Fibroblast of the conjunctiva (primary cell): ENCODE measurements at regions not wholly inside any gene's neighbourhood (a gene's known extent, or its start where the extent isn't known, plus 50 kb on each side); places are given as distances from the start of the nearest gene placed in this dataset.
A peak's percentile ranks its signal among the peaks of the same experiment; 100 is the strongest.

ENCODE experiments used
- DNase-seq: peaks from one replicate; pipeline ENCODE4 v3.0.0-alpha.2; 2010; ENCODE audit warnings: low read depth

DNA sequence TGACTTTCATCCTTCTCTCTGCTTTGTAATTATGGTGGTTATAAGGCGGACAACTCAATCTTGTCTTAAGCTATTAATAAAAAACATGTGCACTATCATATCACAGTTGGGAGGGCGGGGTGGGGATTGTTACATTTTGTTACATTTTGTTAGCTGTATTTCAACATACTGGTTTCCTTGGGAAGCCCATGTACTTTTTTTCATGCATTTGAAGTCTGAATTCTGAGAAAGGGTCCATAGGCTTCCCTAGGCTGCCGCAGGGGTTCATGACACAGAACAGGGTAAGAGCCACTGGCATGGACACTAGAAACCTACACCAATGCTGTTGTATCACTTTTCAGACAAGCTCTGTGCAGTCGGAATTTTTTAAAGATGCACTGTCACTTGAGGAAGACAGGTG, 178.8 kb downstream of the ETS2 start:
- DNase-seq, result peak; percentile 71

GRCh38 chr21:38983560-38983959, 177.8 kb downstream of the ETS2 start:
- no peak for DNase-seq

DNA sequence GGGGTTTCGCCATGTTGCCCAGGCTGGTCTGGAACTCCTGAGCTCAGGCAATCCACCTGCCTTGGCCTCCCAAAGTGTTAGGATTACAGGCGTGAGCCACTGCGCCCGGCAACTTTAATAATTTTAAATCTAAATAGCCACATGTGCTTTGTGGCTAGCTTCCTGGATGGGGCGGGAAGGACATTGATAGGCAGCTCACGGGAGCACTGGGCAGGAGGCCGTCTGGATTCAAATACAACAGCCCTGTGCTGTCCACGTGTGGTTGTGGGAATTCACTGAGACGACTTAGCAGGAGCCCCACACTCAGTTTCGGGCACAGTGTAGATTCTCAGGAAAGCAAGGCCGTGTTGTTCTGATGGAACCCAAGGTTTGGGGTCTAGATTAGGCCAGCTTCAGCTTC, 177.1 kb downstream of the ETS2 start:
- DNase-seq, result no peak

DNA sequence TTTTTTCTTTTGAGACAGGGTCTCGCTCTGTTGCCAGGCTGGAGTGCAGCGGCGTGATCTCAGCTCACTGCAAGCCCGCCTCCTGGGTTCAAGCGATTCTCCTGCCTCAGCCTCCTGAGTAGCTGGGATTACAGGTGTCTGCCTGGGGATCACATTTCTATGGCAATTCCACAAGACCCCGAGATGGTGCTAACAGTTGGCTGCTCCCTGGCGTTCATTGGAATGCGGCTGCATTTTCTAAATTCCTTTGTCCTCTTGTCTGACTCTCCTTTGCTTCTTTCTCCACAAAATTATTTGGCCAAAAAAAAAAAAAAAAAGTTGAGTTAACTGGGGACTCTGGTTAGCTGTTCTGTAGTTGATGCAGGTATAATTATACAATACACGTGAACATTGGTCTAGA, 176.4 kb downstream of the ETS2 start:
- DNase-seq, result no peak

DNA sequence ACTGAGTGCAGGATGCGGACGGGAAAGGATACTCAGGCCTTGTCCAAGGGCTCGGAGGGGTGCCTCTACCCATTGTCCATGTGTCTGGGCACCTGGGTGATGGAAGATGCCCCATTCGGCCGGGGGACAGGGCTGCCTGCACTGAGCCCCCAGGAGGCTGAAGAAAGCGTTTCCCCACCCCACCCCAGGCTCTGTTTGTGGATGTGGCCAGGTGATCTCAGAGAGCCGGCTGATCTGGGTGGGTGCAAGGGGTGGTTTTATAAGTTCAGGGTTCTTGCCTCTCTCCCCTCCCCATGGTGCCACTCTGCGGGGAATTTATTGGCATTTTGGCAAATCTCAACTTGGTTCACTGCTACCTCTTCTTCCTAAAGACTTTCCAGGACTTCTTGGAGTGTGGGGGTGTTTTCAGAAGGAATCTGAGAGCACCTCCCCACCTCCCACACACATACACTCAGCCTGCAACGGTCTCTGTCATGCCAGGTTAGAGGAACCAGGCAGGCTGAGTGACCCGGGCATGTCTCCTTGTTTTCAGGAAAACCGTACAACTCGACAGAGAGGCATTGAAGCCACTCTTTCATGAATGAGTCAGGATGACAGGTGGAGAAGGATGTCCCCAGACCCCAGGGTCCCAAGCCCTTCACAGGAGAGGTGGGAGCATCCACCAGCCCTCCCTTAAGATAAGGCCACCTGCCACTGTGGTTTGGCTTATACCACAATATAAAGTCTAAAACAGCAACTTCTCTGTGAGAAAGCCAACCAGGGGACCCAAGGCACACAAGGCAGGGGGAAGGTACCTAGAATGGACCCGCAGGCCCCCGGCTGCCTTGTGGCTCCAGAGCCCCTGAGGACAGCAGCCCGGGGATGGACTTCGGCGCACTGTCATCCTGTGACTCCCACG, 174.9 kb downstream of the ETS2 start:
- DNase-seq, result no peak

DNA sequence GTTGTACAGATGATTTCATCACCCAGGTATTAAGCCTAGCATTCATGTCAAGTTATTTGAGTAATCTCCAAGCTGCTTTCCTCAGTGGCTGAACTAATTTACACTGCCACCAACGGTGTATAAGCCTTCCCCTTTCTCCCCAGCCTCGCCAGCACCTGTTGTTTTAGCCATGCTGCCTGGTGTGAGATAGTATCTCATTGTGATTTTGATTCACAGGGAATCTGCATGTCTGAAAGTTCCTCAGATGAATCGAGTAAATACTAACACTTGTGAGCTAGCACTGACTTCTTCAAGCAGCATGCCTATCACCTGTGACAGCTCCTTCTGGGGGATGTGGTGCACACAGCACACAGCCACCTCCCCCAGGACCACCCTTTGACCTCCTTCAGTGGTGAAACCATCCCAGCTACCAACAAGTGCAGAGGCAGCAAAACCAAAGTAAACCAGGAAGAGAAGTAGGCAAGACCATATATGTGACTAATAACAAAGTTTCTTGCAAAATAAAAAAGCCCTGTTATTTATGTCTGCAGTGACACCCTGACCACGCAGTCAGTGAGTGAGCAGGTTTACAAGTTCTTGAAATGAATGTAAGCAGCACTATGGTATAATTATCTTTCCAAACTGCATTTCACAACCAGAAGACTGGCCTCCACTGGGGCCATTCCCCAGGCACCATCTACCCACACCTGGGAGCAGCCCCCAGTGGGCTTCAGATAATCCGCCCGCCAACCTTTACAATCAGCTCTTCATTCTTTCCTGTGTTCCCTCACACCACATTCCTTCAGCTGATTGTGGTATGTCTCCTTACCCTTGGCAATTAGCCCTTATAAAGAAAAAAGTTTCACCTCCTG, 173.8 kb downstream of the ETS2 start:
- DNase-seq, result no peak

- DNase-seq, result no peak
Measured at GRCh38 chr21:38976900-38977299, 171.2 kb downstream of the ETS2 start.

DNA sequence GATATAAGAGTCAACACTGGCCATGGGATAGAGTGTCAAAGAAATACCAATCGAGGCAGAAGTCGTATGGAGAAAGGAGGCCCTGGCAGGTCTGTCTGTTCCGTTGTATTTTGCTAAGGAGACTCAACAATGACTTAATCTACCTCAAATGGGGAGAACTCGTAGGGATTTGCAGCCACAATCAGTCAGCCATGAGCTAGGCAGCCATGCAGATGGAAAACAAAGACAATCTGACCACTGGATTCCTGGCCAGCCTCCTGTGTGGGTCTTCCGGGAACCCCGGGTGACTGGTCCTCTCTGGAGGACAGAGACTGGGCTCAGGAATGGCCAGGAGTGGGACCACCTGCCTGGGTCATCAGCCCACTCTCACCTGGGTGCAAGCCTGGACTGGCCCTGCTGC, 167.8 kb downstream of the ETS2 start:
- no peak for DNase-seq

DNA sequence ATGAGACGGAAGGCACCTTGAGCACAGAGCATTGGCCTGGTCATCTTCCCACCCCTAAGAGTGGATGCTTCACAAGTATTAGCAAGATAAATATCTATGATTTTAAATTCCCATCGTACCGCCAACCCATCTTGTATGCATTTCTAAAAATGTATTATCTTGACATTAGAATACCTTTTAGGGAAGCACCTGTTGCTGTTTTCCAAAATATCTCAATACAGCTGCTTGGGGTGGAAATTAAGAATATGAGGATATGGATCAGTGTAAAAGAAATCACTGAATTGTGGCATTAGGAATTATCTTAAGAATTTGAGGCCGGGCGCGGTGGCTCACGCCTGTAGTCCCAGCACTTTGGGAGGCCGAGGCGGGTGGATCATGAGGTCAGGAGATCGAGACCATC, 166.3 kb downstream of the ETS2 start:
- no peak for DNase-seq

DNA sequence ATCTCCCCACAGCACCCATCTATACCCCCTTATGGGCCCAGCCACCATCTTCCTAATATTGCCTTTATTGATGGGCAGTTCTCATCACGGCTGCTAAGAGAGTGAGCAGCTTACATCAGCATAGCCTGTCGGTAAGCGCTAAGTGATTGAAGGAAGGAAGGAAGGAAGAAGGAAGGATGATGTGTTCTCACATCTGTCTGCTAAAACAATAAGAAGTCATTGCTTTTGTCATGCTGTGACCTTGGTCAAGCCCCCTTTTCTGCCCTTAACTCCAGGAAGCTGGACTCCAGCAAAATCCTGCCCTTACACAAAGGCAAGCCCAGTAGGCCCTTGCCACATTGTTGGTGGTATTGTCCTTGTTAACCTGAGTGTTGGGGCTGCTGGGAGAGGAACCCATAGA, 165.0 kb downstream of the ETS2 start:
- no peak for DNase-seq

DNA sequence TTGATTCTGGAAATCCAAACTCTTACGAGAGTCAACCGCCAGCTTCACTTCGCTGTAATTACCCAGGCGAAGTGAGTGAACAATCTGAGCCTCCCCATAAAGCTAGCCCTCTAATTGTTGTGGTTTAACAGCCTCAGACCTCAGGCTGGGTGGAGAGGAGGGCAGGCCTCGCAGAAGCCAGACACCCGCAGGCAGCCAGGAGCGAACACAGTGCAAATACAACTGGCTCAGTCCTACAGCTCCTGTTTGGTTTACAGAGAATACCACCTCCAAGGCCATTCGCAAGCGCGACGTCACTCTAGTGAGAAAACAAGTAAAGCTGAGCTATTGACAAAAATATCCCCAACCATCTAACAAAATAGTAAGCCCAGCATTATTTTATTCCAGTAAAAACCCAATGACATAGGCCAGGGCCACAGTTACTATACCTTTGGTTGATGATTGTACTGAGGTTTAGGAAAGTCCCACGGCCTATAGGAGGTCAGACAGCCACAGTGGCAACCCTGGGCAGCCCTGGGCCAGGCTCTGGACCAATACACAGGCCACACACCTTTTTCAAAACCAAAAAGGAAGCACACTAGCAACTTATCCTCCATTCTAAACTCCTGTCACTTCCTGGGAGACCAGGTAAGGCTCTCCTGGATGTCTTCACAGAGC, 163.3 kb downstream of the ETS2 start:
- no peak for DNase-seq

- DNase-seq, result no peak
Measured at GRCh38 chr21:38965910-38966504, 160.3 kb downstream of the ETS2 start.

DNA sequence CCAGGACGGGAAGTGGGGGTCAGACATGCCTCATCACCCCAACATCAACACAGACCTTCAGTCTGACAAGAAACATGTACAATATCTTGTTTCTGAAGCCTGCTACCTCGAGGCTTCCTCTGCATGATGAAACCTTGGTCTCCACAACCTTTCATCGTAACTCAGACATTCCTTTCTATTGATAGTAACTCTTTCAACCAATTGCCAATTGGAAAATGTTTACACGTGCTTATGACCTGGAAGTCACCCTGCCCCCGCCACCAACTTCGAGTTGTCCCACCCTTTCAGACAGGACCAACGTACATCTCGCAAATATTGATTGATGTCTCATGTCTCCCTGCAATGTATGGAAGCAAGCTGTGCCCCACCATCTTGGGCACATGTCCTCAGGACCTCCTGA, 159.5 kb downstream of the ETS2 start:
- DNase-seq, result no peak

DNA sequence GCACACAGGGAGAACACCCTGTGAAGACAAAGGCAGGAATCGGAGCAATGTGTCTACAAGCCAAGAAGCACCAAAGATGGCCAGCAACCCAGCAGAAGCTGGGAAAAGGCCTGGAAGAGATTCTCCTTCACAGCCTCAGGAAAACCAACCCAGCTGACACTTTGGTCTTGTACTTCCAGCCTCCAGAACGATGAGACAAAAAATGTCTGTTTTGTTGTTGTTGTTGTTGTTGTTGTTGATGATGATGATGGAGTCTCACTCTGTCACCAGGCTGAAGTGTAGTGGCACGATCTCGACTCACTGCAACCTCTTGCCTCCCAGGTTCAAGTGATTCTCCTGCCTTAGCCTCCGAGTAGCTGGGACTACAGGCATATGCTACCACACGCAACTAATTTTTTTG, 157.3 kb downstream of the ETS2 start:
- DNase-seq, result no peak

- DNase-seq, result no peak
Measured at GRCh38 chr21:38960251-38960650, 154.5 kb downstream of the ETS2 start.

DNA sequence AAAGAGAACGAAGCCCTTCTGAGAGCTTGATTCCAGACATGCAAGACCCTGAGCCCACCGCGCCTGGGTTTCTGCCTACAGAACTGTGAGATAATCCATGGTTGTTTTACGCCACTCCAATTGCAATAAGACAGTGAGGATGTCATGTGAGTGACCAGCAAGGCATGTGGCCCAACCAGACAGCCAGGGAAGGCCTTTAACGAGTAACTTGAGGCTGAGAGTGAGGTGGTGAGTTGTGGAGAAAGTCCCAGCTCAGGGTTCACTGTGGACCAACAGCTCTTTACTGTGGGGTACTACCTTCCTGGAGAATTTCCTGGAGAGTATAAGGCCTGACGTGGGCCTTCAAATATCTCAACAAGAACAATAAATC, 153.9 kb downstream of the ETS2 start:
- DNase-seq, result no peak

DNA sequence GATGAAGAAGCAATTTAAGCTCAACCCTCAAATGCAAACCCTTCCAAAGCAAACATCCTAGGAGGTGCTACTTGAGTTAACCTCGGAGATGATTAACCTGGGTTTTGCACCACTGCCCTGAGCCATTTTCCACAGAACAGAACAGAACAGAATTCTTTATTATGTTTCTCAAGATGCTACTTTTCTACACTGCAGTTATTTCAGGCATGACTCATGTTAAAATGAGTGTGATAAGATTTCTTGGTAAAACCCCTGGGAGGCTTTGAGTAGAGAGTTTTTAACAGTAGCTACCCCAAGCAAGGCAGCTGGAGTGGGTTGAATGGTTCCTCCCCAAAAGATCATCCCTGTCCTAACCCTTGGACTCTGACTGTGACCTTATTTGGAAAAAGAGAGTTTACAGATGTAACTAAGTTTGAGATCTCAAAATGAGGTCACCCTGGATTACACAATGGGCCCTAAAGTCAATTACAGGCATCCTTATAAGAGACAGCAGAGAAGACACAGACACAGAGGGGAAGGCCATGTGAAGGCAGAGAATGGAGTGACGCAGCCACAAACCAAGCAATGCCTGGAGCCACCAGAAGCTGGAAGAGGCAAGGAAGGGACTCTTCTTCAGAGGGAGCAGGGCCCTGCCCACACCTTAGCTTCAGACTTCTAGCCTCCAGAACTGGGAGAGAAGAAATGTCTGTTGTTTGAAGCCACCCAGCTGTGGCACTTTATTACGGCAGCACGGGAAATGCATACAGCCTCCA, 153.4 kb downstream of the ETS2 start:
- DNase-seq, result peak; percentile 52

DNA sequence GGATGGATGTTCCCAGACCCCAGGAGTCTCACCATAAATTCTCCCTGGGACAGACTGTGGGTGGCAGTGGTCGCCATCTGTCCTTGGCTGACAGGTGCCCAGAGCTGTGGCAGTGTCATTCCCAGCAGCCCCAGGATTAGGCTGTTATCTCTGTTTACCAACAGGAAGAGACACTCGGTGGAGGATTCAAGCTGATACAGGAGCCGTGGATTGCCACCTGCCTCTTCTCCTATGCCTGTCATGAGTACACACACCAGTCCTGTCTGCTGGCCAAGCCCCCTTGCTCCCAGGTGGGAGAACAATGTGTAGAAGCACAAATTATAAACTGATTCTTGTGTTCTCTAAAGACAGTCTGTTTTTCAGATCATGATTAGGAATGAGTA, 152.6 kb downstream of the ETS2 start:
- DNase-seq, result no peak

DNA sequence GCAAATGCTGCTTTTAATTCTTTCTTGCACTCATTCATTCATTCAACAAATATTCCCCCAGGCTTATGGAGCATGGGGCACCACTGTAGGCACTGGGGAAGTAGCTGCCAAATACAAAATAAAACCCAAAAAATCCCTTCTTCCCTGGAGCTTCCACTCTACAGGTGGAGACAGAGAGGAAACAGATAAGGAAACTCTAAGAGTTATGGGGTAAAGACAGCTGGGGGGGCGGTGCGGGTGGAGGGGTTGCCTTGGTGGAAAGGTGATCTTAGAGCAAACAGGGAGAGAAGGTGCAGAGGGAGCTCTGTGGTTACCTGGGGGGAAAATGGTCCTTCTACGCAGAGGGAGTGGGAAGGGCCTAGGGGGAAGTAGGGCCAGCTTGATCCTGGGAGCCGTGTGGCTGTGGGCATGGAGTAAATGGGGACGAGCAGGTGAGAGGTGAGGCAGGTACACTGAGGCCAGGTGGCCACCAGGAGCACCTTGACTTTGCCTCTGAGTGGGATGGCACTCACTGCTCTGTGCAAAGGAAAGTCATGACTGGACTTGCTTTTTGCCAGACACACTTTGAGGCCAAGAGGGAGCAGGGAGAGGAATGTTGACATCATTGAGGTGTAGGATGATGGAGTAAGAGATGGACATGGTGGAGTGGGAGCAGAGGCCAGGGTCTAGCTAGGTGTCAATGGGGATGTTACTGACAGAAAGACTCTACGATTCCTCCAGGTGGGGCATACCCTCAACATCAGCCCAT, 152.0 kb downstream of the ETS2 start:
- no peak for DNase-seq

GRCh38 chr21:38956856-38957571, 151.3 kb downstream of the ETS2 start:
- DNase-seq, result no peak
